ENCODE measurements at regions not wholly inside any gene's neighbourhood (a gene's known extent, or its start where the extent isn't known, plus 50 kb on each side); places are given as distances from the start of the nearest gene placed in this dataset.
"Not testable (repeated sequence)": the region's sequence is repeated elsewhere in the genome, so short reads cannot be mapped to it uniquely, and the experiment has no call there.

DNA sequence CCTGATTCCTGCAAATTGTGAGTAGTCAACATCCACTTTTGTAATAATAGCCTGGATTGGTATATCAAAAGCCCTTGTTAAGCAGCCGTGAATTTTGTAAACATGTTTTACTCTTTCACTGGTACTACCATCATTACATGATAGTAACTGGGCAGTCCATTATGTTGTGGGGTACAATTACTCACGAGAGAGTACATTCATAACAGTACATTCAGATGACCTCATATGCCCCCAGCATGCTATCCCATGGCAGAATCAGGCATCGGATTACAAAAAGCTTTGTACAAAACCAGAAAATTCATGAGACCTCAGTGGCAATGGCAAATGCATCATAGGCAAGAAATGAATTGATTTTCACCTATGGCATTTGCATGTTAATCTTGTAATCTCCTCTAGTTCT is 166.2 kb downstream of the EPM2A start:
- Histone ChIP-seq H3K4me3 (no peak overlapping the region), H3K27me3 (replicated peaks) (no peaks in the 10 kb centered on the region), H3K27ac (no peak overlapping the region), H3K9me3 (replicated peaks) (no peaks in the 10 kb centered on the region), H3K4me1 (replicated peaks) (no peaks in the 10 kb centered on the region), H3K36me3 (no peaks in the 10 kb centered on the region)
- no peak for DNase-seq (ENCODE audit: low read depth in 1 of 2, low spot score in 2 of 2)

DNA sequence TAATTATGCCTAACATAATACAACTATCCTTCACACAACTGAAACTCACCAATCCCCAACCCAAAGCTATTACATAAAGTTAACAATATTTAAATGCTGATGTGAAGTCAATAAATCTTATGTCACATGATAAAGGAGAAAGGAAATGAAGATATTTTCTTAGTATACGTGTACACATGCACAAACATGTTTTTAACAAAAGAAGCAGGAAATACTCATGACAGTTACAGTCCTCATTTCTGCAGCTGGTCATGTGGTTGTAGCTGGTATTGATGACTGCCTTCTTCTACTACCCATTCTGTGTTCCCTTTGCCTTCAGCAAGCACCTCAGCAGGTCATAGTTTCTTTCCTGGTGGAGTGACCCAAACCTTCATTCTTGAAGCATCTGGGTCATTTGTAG is 165.0 kb downstream of the EPM2A start:
- not testable (repeated sequence) for H3K4me1 ChIP-seq (replicated peaks); DNase-seq (ENCODE audit: low read depth in 1 of 2, low spot score in 2 of 2); H3K27me3 ChIP-seq (replicated peaks)

GRCh38 chr6:145574269-145574668 is 161.1 kb downstream of the EPM2A start:
- not testable (repeated sequence) for DNase-seq (ENCODE audit: low read depth in 1 of 2, low spot score in 2 of 2); H3K4me3 ChIP-seq; H3K9me3 ChIP-seq (replicated peaks); H3K36me3 ChIP-seq; H3K4me1 ChIP-seq (replicated peaks); H3K27ac ChIP-seq; H3K27me3 ChIP-seq (replicated peaks)

More for the DNA sequence above, 165.0 kb downstream of the EPM2A start:
- not testable (repeated sequence) for H3K9me3 ChIP-seq (replicated peaks); H3K36me3 ChIP-seq; H3K4me3 ChIP-seq; H3K27ac ChIP-seq

Data from SJSA1 (cell line).